GM12878 (cell line): ENCODE measurements at regions not wholly inside any gene's neighbourhood (a gene's known extent, or its start where the extent isn't known, plus 50 kb on each side); places are given as distances from the start of the nearest gene placed in this dataset.

ENCODE experiments used
- BACH1 ChIP-seq: fragments of 450-650 bp; IDR thresholded peaks from 2 replicates; pipeline ENCODE4 v1.6.1; 2017; ENCODE audit warnings: mild to moderate bottlenecking, borderline replicate concordance
- EGR1 ChIP-seq, 2 experiments: IDR thresholded peaks; 1 replicate in 1 of 2; 2 replicates in 1 of 2; pipeline ENCODE4 v1.6.1; 2011 to 2012; ENCODE audit warnings: low read depth in 2 of 2, low read length in 2 of 2, borderline replicate concordance in 1 of 2, mild to moderate bottlenecking in 1 of 2, moderate library complexity in 1 of 2
- EZH2 ChIP-seq: IDR thresholded peaks from 2 replicates; pipeline ENCODE4 v1.6.1; 2012; ENCODE audit warnings: low read depth, mild to moderate bottlenecking, control low read depth, inconsistent platforms, low read length, borderline replicate concordance; ENCODE audit not compliant: control insufficient read depth
- FOXM1 ChIP-seq: IDR thresholded peaks from 2 replicates; pipeline ENCODE4 v1.6.1; 2012; ENCODE audit warnings: low read depth, mild to moderate bottlenecking, inconsistent platforms, low read length, moderate library complexity
- POLR2AphosphoS2 ChIP-seq: IDR thresholded peaks from 2 replicates; pipeline ENCODE4 v1.6.1; 2011; ENCODE audit warnings: low read depth, mild to moderate bottlenecking, low read length, improper control_type of control experiment, moderate library complexity
- RAD21 ChIP-seq: IDR thresholded peaks from 2 replicates; pipeline ENCODE4 v1.6.1; 2011; ENCODE audit warnings: mild to moderate bottlenecking, low read depth, low read length, moderate library complexity; ENCODE audit not compliant: insufficient read depth
- SMC3 ChIP-seq: IDR thresholded peaks from 2 replicates; pipeline ENCODE4 v1.6.1; 2011; ENCODE audit warnings: low read length, improper control_type of control experiment, borderline replicate concordance
- ZNF207 ChIP-seq: fragments of 450-650 bp; IDR thresholded peaks from 2 replicates; pipeline ENCODE4 v1.6.1; 2014; ENCODE audit warnings: antibody characterized with exemption, mild to moderate bottlenecking, borderline replicate concordance
- TF ChIP-seq, protein P1 (sequence below), 3 experiments: IDR thresholded peaks in 2 of 3; conservative IDR thresholded peaks in 1 of 3; 2 replicates each; pipeline ENCODE4 v1.5.1; 2011; ENCODE audit warnings: low read depth in 3 of 3, low read length in 3 of 3, mild to moderate bottlenecking in 3 of 3, control low read depth in 2 of 3, moderate library complexity in 2 of 3, inconsistent platforms in 1 of 3, mixed read lengths in 1 of 3; ENCODE audit not compliant: control insufficient read depth in 2 of 3, insufficient read depth in 1 of 3; ENCODE audit errors: extremely low read depth in 1 of 3

DNA sequence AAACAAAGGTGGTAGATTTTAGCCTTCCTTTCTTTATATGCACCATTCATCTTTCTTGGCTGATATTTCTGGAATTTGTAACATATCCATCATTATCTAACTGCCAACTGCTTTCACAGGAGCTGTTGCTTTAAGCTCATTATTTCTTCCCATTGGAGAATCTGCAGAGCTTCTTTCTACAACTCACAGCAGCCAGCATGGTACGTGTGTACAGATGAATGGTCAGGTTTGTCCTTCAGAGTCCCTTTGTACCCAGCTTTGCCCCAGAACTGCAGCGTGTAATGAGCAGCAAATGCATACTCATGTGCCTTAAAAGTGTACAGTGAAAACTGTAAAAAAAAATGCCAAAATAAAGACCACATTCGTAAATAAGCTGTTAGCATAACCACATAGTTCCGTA lies 260.9 kb downstream of the FIGN start:
- TF ChIP-seq, protein P1, sequence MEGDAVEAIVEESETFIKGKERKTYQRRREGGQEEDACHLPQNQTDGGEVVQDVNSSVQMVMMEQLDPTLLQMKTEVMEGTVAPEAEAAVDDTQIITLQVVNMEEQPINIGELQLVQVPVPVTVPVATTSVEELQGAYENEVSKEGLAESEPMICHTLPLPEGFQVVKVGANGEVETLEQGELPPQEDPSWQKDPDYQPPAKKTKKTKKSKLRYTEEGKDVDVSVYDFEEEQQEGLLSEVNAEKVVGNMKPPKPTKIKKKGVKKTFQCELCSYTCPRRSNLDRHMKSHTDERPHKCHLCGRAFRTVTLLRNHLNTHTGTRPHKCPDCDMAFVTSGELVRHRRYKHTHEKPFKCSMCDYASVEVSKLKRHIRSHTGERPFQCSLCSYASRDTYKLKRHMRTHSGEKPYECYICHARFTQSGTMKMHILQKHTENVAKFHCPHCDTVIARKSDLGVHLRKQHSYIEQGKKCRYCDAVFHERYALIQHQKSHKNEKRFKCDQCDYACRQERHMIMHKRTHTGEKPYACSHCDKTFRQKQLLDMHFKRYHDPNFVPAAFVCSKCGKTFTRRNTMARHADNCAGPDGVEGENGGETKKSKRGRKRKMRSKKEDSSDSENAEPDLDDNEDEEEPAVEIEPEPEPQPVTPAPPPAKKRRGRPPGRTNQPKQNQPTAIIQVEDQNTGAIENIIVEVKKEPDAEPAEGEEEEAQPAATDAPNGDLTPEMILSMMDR (IDR thresholded peaks at IDR 0.05 in 2 of 3, conservative IDR thresholded peaks at IDR 0.05 in 1 of 3; ENCODE audit: control insufficient read depth in 2 of 3, extremely low read depth in 1 of 3, insufficient read depth in 1 of 3, low read depth in 3 of 3, low read length in 3 of 3), result no peak
- TF ChIP-seq FOXM1 (no peak), EZH2 (no peak), SMC3 (no peak), EGR1 (IDR thresholded peaks at IDR 0.05; ENCODE audit: borderline replicate concordance in 1 of 2, low read depth in 2 of 2, low read length in 2 of 2) (no peak), ZNF207 (no peak), BACH1 (no peak), RAD21 (no peak), POLR2AphosphoS2 (no peak)
